ENCODE measurements at regions not wholly inside any gene's neighbourhood (a gene's known extent, or its start where the extent isn't known, plus 50 kb on each side); places are given as distances from the start of the nearest gene placed in this dataset.

DNA sequence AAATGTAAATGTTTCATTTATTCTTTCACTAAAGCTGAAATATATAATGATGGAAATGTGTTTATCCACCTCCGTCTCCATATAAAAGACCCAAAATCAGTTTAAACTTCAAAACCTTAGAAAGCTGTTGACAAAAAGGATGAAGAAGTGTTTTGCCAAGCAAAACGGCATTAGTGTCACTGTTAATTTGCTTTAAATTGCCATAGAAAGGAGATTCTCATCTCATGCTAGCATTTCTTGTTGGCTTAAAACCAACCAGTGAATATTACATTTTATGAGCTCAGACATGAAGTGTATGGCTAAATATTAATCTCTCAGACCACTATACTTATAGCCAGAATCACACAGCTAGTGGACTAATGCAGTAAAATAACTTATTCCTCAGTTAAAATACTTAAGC lies 398.8 kb downstream of the KIF2B start (continued):
- TF ChIP-seq, protein P1, sequence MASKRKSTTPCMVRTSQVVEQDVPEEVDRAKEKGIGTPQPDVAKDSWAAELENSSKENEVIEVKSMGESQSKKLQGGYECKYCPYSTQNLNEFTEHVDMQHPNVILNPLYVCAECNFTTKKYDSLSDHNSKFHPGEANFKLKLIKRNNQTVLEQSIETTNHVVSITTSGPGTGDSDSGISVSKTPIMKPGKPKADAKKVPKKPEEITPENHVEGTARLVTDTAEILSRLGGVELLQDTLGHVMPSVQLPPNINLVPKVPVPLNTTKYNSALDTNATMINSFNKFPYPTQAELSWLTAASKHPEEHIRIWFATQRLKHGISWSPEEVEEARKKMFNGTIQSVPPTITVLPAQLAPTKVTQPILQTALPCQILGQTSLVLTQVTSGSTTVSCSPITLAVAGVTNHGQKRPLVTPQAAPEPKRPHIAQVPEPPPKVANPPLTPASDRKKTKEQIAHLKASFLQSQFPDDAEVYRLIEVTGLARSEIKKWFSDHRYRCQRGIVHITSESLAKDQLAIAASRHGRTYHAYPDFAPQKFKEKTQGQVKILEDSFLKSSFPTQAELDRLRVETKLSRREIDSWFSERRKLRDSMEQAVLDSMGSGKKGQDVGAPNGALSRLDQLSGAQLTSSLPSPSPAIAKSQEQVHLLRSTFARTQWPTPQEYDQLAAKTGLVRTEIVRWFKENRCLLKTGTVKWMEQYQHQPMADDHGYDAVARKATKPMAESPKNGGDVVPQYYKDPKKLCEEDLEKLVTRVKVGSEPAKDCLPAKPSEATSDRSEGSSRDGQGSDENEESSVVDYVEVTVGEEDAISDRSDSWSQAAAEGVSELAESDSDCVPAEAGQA (IDR thresholded peaks at IDR 0.05; ENCODE audit: low read depth): no peak
- TF ChIP-seq, protein P1 (CRISPR knock-in tag; IDR thresholded peaks at IDR 0.05; ENCODE audit: borderline replicate concordance): no peak
- no peak for TF ChIP-seq EED (CRISPR knock-in tag; IDR thresholded peaks at IDR 0.05)

DNA sequence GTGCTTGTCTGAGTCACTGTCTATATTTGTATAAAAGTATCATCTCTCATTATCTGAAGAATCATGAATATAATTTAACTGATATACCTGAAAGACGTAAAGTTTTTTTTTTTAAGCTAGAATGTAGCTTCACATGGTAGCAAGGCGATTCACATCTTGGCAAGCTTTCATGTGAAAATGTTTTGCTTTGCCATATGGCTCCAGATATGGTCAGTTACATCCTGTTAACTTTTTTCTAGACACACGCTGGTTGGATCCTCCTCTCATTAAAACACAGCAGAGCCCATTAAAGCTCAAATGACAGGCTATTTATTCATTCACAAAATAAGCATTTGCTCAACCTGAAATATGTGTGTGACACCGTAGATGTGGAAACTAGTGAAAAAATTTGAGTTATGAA lies 412.8 kb downstream of the KIF2B start:
- no peak for FAIRE-seq
- no peak for DNase-seq (ENCODE audit: low spot score)
- intact Hi-C loops (cut with micrococcal nuclease; ENCODE audit: unreplicated experiment) (no loop called here), in situ Hi-C loops (cut with HindIII; ENCODE audit: extremely low pct_ligation_motif_present, low pct_unique_long_range_greater_than_20kb) (no loop called here)
- Histone ChIP-seq H3K27me3 (ENCODE audit: control insufficient read depth in 1 of 2, insufficient read depth in 2 of 2, low read length in 2 of 2) (no peaks in the 10 kb centered on the region), H4K20me1 (ENCODE audit: insufficient read depth, low read length) (no peaks in the 10 kb centered on the region), H3K4me3 (replicated peaks in 1 of 3; ENCODE audit: insufficient read depth in 1 of 3, low read depth in 2 of 3, low read length in 3 of 3) (no peak overlapping the region), H3K27ac (ENCODE audit: extremely low read length, insufficient read depth, low read length) (no peak overlapping the region), H3K4me1 (ENCODE audit: insufficient read depth, low read length) (no peaks in the 10 kb centered on the region), H3K4me2 (ENCODE audit: low read depth, low read length) (no peak overlapping the region), H3K79me2 (ENCODE audit: insufficient read depth, low read length) (no peaks in the 10 kb centered on the region), H3K9me3 (ENCODE audit: low read length) (peaks cover 92% of the 10 kb centered on the region), H3K9ac (ENCODE audit: insufficient read depth, low read depth, low read length) (no peak overlapping the region), H3K36me3 (replicated peaks in 1 of 2; ENCODE audit: control insufficient read depth in 1 of 2, insufficient read depth in 2 of 2, low read length in 2 of 2) (no peaks in the 10 kb centered on the region), H2AFZ (ENCODE audit: low read length) (no peak overlapping the region)
- CTCF ChIA-PET (ENCODE audit: low intra/inter-chr PET ratio, low total read pairs): no interaction called here
- 0% methylated on average over 4 of the region's 4 CpGs for WGBS (ENCODE audit: low lambda C conversion rate)
- POLR2A ChIA-PET: no interaction called here
- BruUV-seq (replicated peaks): no TSS peak
- ATAC-seq: no peak
- TF ChIP-seq SMAD9 (CRISPR knock-in tag; IDR thresholded peaks at IDR 0.05): no peak
- TF ChIP-seq RARG (CRISPR knock-in tag; IDR thresholded peaks at IDR 0.05; ENCODE audit: low read depth): no peak
- no peak for TF ChIP-seq U2AF2 (IDR thresholded peaks at IDR 0.05; ENCODE audit: low read depth, low read length)
- TF ChIP-seq ZNF460 (CRISPR knock-in tag; IDR thresholded peaks at IDR 0.05; ENCODE audit: borderline replicate concordance): no peak
- TF ChIP-seq, protein P2, sequence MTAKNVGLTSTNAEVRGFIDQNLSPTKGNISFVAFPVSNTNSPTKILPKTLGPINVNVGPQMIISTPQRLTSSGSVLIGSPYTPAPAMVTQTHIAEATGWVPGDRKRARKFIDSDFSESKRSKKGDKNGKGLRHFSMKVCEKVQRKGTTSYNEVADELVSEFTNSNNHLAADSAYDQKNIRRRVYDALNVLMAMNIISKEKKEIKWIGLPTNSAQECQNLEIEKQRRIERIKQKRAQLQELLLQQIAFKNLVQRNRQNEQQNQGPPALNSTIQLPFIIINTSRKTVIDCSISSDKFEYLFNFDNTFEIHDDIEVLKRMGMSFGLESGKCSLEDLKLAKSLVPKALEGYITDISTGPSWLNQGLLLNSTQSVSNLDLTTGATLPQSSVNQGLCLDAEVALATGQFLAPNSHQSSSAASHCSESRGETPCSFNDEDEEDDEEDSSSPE (CRISPR knock-in tag; IDR thresholded peaks at IDR 0.05): no peak
